Calu3 (cell line): ENCODE measurements at regions not wholly inside any gene's neighbourhood (a gene's known extent, or its start where the extent isn't known, plus 50 kb on each side); places are given as distances from the start of the nearest gene placed in this dataset.
"Not testable (repeated sequence)": the region's sequence is repeated elsewhere in the genome, so short reads cannot be mapped to it uniquely, and the experiment has no call there.

Experiments used
- BruUV-seq: library from RNA; stranded (reverse); fragments of 400-500 nt; replicated peaks from 2 replicates; lab custom pipeline; 2021; lab: Mats Ljungman, UMichigan
- CTCF ChIA-PET: fragments of 300-600 bp; sonication (Branson Sonifier 250); formaldehyde crosslinking; loops from one replicate; lab custom pipeline; 2022; ENCODE audit warnings: antibody characterized with exemption; lab: Charles Lee
- DNase-seq: peaks from one replicate; pipeline ENCODE4 v3.0.0; 2022
- H3K27ac Mint-ChIP-seq: one replicate; pipeline ENCODE4 v1.8.0; 2022; ENCODE audit warnings: mixed read lengths; ENCODE audit not compliant: unreplicated experiment
- H3K27me3 Mint-ChIP-seq: one replicate; pipeline ENCODE4 v1.8.0; 2022; ENCODE audit warnings: mixed read lengths; ENCODE audit not compliant: unreplicated experiment
- H3K36me3 Mint-ChIP-seq: one replicate; pipeline ENCODE4 v1.8.0; 2022; ENCODE audit warnings: mild to moderate bottlenecking, moderate library complexity, mixed read lengths; ENCODE audit not compliant: insufficient read depth, unreplicated experiment
- H3K4me1 Mint-ChIP-seq: one replicate; pipeline ENCODE4 v1.8.0; 2022; ENCODE audit warnings: mild to moderate bottlenecking, low read depth, mixed read lengths; ENCODE audit not compliant: unreplicated experiment
- H3K4me3 Mint-ChIP-seq: one replicate; pipeline ENCODE4 v1.8.0; 2022; ENCODE audit warnings: mild to moderate bottlenecking, low read depth, moderate library complexity, mixed read lengths; ENCODE audit not compliant: unreplicated experiment
- H3K9me3 Mint-ChIP-seq: one replicate; pipeline ENCODE4 v1.8.0; 2022; ENCODE audit warnings: low read depth, mixed read lengths; ENCODE audit not compliant: unreplicated experiment
- CTCF ChIP-seq: fragments of 200-600 bp; IDR thresholded peaks from one replicate; pipeline ENCODE4 v1.8.0; 2022; ENCODE audit warnings: antibody characterized with exemption; ENCODE audit not compliant: unreplicated experiment
- intact Hi-C: fragments of 100-400 bp; cut with micrococcal nuclease; formaldehyde crosslinking; loops from one replicate; pipeline ENCODE4 v1.10.0; 2022; ENCODE audit not compliant: unreplicated experiment

GRCh38 chr2:224173210-224173609, 134.1 kb upstream of the SERPINE2 start:
- no peak overlapping the region for H3K4me3 Mint-ChIP-seq
- no peak overlapping the region for H3K27ac Mint-ChIP-seq
- no peak for DNase-seq
- CTCF ChIA-PET = no interaction called here
- no peaks in the 10 kb centered on the region for H3K27me3 Mint-ChIP-seq
- no peak for TF ChIP-seq CTCF
- intact Hi-C loops = no loop called here
- BruUV-seq = no TSS peak
- peaks cover 22% of the 10 kb centered on the region for H3K4me1 Mint-ChIP-seq
- no peaks in the 10 kb centered on the region for H3K36me3 Mint-ChIP-seq
- H3K9me3 Mint-ChIP-seq = no peaks in the 10 kb centered on the region

GRCh38 chr2:224171226-224171625, 132.1 kb upstream of the SERPINE2 start:
- no peaks in the 10 kb centered on the region for H3K36me3 Mint-ChIP-seq
- no TSS peak for BruUV-seq
- no peak for DNase-seq
- intact Hi-C loops = no loop called here
- no peak for TF ChIP-seq CTCF
- H3K4me1 Mint-ChIP-seq = peaks cover 22% of the 10 kb centered on the region
- no peak overlapping the region for H3K4me3 Mint-ChIP-seq
- no peak overlapping the region for H3K27ac Mint-ChIP-seq
- CTCF ChIA-PET = no interaction called here
- no peaks in the 10 kb centered on the region for H3K9me3 Mint-ChIP-seq
- no peaks in the 10 kb centered on the region for H3K27me3 Mint-ChIP-seq

- Mint-ChIP-seq H3K9me3 (no peaks in the 10 kb centered on the region), H3K4me3 (no peak overlapping the region), H3K36me3 (no peaks in the 10 kb centered on the region), H3K27me3 (no peaks in the 10 kb centered on the region), H3K4me1 (peaks cover 27% of the 10 kb centered on the region), H3K27ac (no peak overlapping the region)
- intact Hi-C loops = no loop called here
- BruUV-seq = no TSS peak
- no peak for TF ChIP-seq CTCF
- CTCF ChIA-PET = no interaction called here
- DNase-seq = no peak
Observed at GRCh38 chr2:224169847-224170246, 130.8 kb upstream of the SERPINE2 start.

- DNase-seq, H3K27me3 Mint-ChIP-seq, H3K27ac Mint-ChIP-seq, H3K36me3 Mint-ChIP-seq, H3K9me3 Mint-ChIP-seq, intact Hi-C loops, H3K4me3 Mint-ChIP-seq, CTCF ChIA-PET, BruUV-seq: not testable (repeated sequence)
- peaks cover 35% of the 10 kb centered on the region for H3K4me1 Mint-ChIP-seq
Observed at GRCh38 chr2:224167781-224168180, 128.7 kb upstream of the SERPINE2 start.

- BruUV-seq = no TSS peak
- Mint-ChIP-seq H3K27me3 (no peaks in the 10 kb centered on the region), H3K36me3 (no peaks in the 10 kb centered on the region), H3K27ac (no peak overlapping the region), H3K9me3 (no peaks in the 10 kb centered on the region), H3K4me1 (peaks cover 38% of the 10 kb centered on the region), H3K4me3 (no peak overlapping the region)
- intact Hi-C loops = no loop called here
- no peak for DNase-seq
- CTCF ChIA-PET = no interaction called here
- TF ChIP-seq CTCF = no peak
Observed at GRCh38 chr2:224166654-224167053, 127.6 kb upstream of the SERPINE2 start.
